ENCODE measurements at regions not wholly inside any gene's neighbourhood (a gene's known extent, or its start where the extent isn't known, plus 50 kb on each side); places are given as distances from the start of the nearest gene placed in this dataset.

- TF ChIP-seq CTCF (IDR thresholded peaks at IDR 0.05; ENCODE audit: insufficient read depth, low read length), result no peak
- no peak for TF ChIP-seq POLR2AphosphoS5 (IDR thresholded peaks at IDR 0.05; ENCODE audit: low read depth)
- TF ChIP-seq, protein P1, sequence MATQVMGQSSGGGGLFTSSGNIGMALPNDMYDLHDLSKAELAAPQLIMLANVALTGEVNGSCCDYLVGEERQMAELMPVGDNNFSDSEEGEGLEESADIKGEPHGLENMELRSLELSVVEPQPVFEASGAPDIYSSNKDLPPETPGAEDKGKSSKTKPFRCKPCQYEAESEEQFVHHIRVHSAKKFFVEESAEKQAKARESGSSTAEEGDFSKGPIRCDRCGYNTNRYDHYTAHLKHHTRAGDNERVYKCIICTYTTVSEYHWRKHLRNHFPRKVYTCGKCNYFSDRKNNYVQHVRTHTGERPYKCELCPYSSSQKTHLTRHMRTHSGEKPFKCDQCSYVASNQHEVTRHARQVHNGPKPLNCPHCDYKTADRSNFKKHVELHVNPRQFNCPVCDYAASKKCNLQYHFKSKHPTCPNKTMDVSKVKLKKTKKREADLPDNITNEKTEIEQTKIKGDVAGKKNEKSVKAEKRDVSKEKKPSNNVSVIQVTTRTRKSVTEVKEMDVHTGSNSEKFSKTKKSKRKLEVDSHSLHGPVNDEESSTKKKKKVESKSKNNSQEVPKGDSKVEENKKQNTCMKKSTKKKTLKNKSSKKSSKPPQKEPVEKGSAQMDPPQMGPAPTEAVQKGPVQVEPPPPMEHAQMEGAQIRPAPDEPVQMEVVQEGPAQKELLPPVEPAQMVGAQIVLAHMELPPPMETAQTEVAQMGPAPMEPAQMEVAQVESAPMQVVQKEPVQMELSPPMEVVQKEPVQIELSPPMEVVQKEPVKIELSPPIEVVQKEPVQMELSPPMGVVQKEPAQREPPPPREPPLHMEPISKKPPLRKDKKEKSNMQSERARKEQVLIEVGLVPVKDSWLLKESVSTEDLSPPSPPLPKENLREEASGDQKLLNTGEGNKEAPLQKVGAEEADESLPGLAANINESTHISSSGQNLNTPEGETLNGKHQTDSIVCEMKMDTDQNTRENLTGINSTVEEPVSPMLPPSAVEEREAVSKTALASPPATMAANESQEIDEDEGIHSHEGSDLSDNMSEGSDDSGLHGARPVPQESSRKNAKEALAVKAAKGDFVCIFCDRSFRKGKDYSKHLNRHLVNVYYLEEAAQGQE (IDR thresholded peaks at IDR 0.05; ENCODE audit: insufficient replicate concordance, low read depth), result no peak
- TF ChIP-seq GABPA (IDR thresholded peaks at IDR 0.05; ENCODE audit: low read depth), result no peak
Measured at GRCh38 chr1:117747605-117748004, 141.8 kb downstream of the TENT5C start.

Measured in HL-60 (cell line).